Retinal pigment epithelial cell (primary cell): ENCODE measurements at regions not wholly inside any gene's neighbourhood (a gene's known extent, or its start where the extent isn't known, plus 50 kb on each side); places are given as distances from the start of the nearest gene placed in this dataset.

ENCODE experiments used
- DNase-seq: peaks from one replicate; pipeline ENCODE4 v3.0.0-alpha.2; 2010; ENCODE audit warnings: low read depth
- H3K4me3 ChIP-seq: 2 replicates; pipeline ENCODE4 v1.5.1; 2011; ENCODE audit warnings: mild to moderate bottlenecking, low read length, control low read depth, moderate library complexity
- TF ChIP-seq, protein P1 (sequence below): conservative IDR thresholded peaks from 2 replicates; pipeline ENCODE4 v1.5.1; 2011; ENCODE audit warnings: low read depth, low read length, control low read depth, inconsistent platforms

DNA sequence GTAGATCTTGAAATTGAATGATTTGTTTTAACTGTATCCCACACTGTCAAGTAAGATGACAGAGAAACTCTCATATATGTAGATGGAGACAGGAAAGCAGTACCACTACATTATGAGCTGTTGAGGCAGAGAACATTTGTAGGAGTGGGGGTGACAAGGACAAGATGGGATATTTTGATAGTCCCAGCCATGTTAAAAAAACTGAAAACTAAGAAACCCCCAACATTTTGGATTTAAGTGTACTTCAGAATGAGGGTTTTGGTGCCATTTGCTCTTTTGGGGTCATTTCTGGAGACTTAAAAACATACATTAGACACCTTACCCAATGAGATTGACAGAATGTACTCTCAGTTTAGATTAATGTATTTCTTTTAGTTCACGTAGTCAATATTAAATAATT is 149.9 kb upstream of the SLC4A4 start:
- H3K4me3 ChIP-seq = peak overlapping the region; percentile 71
- TF ChIP-seq, protein P1, sequence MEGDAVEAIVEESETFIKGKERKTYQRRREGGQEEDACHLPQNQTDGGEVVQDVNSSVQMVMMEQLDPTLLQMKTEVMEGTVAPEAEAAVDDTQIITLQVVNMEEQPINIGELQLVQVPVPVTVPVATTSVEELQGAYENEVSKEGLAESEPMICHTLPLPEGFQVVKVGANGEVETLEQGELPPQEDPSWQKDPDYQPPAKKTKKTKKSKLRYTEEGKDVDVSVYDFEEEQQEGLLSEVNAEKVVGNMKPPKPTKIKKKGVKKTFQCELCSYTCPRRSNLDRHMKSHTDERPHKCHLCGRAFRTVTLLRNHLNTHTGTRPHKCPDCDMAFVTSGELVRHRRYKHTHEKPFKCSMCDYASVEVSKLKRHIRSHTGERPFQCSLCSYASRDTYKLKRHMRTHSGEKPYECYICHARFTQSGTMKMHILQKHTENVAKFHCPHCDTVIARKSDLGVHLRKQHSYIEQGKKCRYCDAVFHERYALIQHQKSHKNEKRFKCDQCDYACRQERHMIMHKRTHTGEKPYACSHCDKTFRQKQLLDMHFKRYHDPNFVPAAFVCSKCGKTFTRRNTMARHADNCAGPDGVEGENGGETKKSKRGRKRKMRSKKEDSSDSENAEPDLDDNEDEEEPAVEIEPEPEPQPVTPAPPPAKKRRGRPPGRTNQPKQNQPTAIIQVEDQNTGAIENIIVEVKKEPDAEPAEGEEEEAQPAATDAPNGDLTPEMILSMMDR = no peak
- no peak for DNase-seq

DNA sequence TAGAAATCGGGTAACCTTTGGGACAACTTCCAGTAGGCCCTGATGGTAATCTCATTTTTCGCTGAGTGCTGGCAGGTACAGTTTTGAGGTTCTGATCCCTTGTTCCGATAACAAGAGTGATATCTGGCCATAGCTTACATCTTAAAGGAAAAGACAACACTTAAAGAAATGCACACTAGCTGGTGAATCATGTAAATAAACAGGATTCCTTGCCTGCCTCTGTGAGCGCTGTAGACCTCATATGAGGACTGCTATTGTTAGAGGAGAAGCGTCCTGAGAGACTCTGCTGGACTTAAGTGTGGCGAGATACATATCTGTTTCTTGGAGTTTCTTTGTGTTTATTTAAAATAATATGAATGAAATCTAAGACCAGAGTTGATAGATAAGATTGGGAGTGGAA is 149.3 kb upstream of the SLC4A4 start:
- TF ChIP-seq, protein P1 = peak; percentile 8
- no peak overlapping the region for H3K4me3 ChIP-seq
- DNase-seq = no peak

DNA sequence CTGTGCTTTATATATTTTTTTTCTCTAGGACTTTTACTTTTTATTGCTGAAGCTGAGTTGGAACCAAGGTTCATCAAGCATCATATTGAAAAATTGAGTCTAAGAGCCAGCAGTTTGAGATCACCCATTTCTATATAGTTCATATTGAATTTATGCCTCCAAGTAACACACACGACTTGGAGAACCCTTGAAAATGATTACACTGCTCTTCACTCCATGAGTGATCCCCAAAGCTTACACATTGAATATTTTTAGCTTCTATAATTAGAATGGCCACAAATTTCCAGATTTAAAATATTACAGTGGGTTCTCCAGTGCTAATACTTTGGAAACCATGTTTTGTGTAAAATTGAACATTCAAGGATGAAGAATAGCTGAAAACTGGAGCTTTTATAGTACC is 144.4 kb upstream of the SLC4A4 start:
- TF ChIP-seq, protein P1 = no peak
- no peak overlapping the region for H3K4me3 ChIP-seq
- DNase-seq = no peak

DNA sequence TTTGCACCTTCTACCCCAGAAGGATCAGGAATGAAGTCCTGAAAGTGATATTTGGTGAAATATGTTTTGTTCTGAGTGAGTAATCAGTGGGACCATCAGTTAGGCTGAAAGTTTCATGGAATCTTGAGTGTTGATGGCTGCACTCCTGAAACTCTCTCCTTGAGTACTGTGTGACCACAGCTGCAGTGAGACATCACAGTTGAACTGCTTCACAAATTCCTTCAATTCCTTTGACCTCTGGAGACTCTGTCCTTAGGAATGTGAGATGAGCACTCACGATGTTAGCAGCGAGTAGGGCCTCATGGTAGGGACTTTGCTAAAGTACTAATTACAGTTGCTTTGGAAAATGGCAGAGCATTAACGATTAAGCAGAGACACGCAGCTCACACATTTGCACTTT is 142.9 kb upstream of the SLC4A4 start:
- TF ChIP-seq, protein P1 = no peak
- H3K4me3 ChIP-seq = no peak overlapping the region
- DNase-seq = no peak

DNA sequence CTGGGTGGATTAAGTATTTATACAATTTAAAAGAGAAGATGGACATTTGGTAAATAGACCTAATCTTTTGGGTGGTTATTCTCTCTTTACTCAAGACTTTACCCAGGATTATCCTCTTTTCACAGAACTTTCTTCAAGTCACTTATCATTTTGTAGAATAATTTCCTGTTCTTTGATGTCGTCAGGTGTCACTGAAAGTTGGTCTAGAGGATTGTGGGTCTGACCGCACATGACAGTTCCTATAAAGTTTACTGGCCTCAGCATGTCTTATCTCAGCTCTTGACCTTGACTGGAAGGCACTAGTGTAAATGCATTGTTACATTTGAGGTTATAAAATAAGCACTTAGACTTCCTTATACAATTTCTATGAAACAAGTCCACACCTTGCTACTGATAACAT is 139.9 kb upstream of the SLC4A4 start:
- TF ChIP-seq, protein P1 = no peak
- no peak for DNase-seq
- H3K4me3 ChIP-seq = no peak overlapping the region

DNA sequence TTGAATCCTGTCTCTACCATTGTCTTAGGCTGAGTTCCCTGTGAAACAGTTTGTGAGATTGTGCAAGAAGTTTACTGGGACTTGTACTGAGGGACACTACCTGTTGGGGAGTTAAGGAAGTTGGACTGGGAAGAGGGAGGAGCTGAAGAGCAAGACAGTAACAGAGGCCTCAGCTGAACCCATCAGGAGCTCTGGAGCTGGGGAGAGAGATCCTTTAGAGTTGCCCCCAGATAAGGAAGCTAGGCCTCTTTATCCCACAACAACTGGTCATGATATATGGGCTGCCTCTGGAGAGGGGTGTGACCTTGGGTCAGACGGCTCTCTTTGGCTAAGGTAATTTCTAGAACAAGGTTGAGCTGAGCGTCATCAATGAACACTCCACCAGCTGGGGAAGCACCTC is 137.8 kb upstream of the SLC4A4 start:
- TF ChIP-seq, protein P1 = no peak
- H3K4me3 ChIP-seq = no peak overlapping the region

DNA sequence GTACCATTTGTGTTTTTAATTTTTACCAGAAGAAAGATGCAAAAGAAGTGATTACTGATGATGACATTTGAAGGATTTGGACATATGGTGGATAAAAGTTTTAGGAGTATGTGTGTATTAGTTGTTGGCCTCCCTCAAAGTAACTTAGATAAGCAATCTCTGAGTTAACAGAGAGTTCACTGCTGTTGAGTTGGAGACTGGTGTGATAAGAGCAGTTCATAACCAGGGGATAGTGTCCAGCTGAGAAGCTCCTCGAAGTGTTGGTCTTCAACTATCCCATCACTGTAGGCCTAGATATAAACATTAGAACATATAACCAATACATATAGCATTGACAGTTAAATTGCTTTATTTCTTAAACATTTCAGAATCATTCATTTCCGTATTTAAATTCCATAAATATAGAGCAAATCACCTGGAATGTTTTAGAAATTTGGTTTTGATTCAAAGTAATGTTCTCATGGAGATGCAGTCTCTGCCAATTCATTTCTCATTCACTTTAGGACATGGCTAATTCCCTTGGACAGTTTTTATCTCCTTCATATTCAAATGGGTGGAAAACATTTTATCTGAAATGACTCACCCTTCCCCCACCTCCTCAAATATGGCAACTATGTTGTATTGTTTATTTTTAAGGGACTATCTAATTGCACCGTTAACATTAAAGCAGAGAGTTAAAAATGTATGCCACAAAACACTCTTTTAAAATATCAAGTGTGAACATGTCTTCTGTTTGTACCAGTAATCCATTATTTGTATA is 136.8 kb upstream of the SLC4A4 start:
- DNase-seq = no peak
- no peak overlapping the region for H3K4me3 ChIP-seq
- TF ChIP-seq, protein P1 = no peak

More for the DNA sequence above, 137.8 kb upstream of the SLC4A4 start:
- DNase-seq = no peak
